Bone marrow (tissue), 2 donors: ENCODE measurements at regions not wholly inside any gene's neighbourhood (a gene's known extent, or its start where the extent isn't known, plus 50 kb on each side); places are given as distances from the start of the nearest gene placed in this dataset.
A peak's percentile ranks its signal among the peaks of the same experiment; 100 is the strongest.

Source experiments
- DNase-seq, 2 donors: peaks; one replicate each; lab custom pipeline; 2025; lab: John Stamatoyannopoulos, UW

- DNase-seq = no peak
These were observed 403.8 kb upstream of the ID2 start for GRCh38 chr2:8277921-8278571.

- DNase-seq = no peak
These were observed 403.0 kb upstream of the ID2 start for GRCh38 chr2:8278709-8279354.

GRCh38 chr2:8279506-8279905 is 402.4 kb upstream of the ID2 start:
- no peak for DNase-seq

- DNase-seq = no peak
These were observed 400.6 kb upstream of the ID2 start for GRCh38 chr2:8281234-8281633.

- DNase-seq = no peak
These were observed 399.7 kb upstream of the ID2 start for GRCh38 chr2:8281950-8282857.

GRCh38 chr2:8282858-8283252 is 399.0 kb upstream of the ID2 start:
- DNase-seq = no peak

GRCh38 chr2:8285081-8285480 is 396.8 kb upstream of the ID2 start:
- no peak for DNase-seq

GRCh38 chr2:8285898-8286297 is 396.0 kb upstream of the ID2 start:
- no peak for DNase-seq

- no peak for DNase-seq
These were observed 393.6 kb upstream of the ID2 start for GRCh38 chr2:8288206-8288605.

GRCh38 chr2:8289111-8289510 is 392.7 kb upstream of the ID2 start:
- no peak for DNase-seq

- no peak for DNase-seq
These were observed 391.0 kb upstream of the ID2 start for GRCh38 chr2:8290771-8291352.

- DNase-seq = no peak
These were observed 385.6 kb upstream of the ID2 start for GRCh38 chr2:8296306-8296705.

- no peak for DNase-seq
These were observed 384.3 kb upstream of the ID2 start for GRCh38 chr2:8297376-8298231.

GRCh38 chr2:8298783-8299182 is 383.1 kb upstream of the ID2 start:
- peak; percentile 38 to 92 for DNase-seq

- no peak for DNase-seq
These were observed 381.6 kb upstream of the ID2 start for GRCh38 chr2:8300216-8300615.

GRCh38 chr2:8300905-8301304 is 381.0 kb upstream of the ID2 start:
- DNase-seq = no peak

GRCh38 chr2:8303322-8303832 is 378.5 kb upstream of the ID2 start:
- peak; percentile 35 to 94 for DNase-seq

GRCh38 chr2:8304821-8305766 is 376.8 kb upstream of the ID2 start:
- DNase-seq = no peak

GRCh38 chr2:8306530-8307351 is 375.1 kb upstream of the ID2 start:
- DNase-seq = no peak
